Mucosa of stomach (tissue), 1 donor: ENCODE measurements at regions not wholly inside any gene's neighbourhood (a gene's known extent, or its start where the extent isn't known, plus 50 kb on each side); places are given as distances from the start of the nearest gene placed in this dataset.
"Not testable (repeated sequence)": the region's sequence is repeated elsewhere in the genome, so short reads cannot be mapped to it uniquely, and the experiment has no call there.

Experiments used
- H3K27me3 ChIP-seq: one replicate; pipeline ENCODE4 v1.7.0; 2013; ENCODE audit warnings: mild to moderate bottlenecking, low read length; ENCODE audit not compliant: control insufficient read depth, insufficient read depth
- H3K36me3 ChIP-seq: one replicate; pipeline ENCODE4 v1.7.0; 2013; ENCODE audit warnings: low read length; ENCODE audit not compliant: control insufficient read depth, insufficient read depth
- H3K4me1 ChIP-seq: one replicate; pipeline ENCODE4 v1.7.0; 2013; ENCODE audit warnings: mild to moderate bottlenecking, low read length; ENCODE audit not compliant: control insufficient read depth, insufficient read depth
- H3K4me3 ChIP-seq: one replicate; pipeline ENCODE4 v1.7.0; 2013; ENCODE audit warnings: low read length
- H3K9ac ChIP-seq: one replicate; pipeline ENCODE4 v1.7.0; 2013; ENCODE audit warnings: mild to moderate bottlenecking, low read length, moderate library complexity
- H3K9me3 ChIP-seq: one replicate; pipeline ENCODE4 v1.7.0; 2013; ENCODE audit warnings: mild to moderate bottlenecking, low read length, moderate library complexity; ENCODE audit not compliant: control insufficient read depth
- donor health status: Pancreatic carcinoma.

DNA sequence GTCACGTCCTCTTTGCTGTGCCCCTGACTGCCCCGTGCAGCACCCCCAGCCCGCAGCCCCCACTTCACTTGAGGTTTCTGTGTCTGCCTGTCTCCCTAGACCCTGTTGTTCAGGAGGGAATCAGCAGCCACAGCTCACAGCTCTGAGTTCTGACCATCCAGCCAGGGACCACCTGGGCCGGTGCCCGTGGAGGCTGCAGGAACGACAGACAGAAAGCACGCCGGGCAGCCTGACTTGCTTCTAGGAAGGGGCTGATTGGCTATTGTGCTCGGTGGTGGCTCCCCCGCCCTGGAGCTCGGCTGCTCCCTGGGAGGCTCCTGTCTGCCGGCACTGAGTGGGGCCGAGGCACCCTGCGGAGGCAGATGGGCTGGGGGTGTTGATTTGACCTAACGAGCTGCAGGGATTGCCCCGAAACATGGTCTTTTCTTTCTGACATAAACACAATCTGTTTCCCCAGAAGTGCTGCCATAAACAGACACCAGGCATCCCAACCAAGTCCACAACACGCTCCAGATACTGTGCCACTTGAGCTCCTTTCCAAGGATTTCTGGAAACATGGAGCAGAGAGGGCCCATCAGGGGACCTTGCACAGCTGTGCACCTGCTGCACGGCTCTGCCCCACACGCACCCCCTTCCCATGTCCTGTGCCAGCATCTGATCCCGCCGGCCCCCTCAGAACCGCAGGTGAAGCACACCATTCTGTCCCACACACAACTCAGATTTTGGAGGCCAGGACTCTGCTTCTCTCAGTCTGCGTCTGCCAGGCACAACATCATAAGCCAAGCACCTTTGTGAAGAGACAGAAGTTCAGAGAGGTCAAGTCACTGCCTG lies 855.9 kb downstream of the TBC1D22A start:
- H3K9ac ChIP-seq = no peak overlapping the region
- H3K4me3 ChIP-seq = no peak overlapping the region
- H3K36me3 ChIP-seq = no peaks in the 10 kb centered on the region
- no peaks in the 10 kb centered on the region for H3K27me3 ChIP-seq
- H3K4me1 ChIP-seq = no peaks in the 10 kb centered on the region
- no peaks in the 10 kb centered on the region for H3K9me3 ChIP-seq

DNA sequence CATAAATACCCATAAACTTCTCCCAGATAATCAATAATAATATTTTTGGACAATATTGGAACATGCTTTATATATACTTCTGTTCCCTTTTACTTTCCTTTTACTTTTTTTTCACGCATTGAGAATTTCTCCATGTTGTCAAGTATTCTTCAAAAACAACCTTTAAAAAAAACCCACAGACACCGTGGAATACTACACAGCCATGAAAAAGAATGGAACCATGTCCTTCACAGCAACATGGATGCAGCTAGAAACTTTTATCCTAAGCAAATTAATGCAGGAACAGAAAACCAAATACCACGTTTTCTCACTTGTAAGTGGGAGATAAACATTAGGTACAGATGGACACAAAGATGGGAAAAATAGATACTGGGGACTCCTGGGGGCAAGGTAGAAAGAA lies 854.7 kb downstream of the TBC1D22A start:
- H3K9ac ChIP-seq = no peak overlapping the region
- H3K27me3 ChIP-seq = no peaks in the 10 kb centered on the region
- no peaks in the 10 kb centered on the region for H3K9me3 ChIP-seq

DNA sequence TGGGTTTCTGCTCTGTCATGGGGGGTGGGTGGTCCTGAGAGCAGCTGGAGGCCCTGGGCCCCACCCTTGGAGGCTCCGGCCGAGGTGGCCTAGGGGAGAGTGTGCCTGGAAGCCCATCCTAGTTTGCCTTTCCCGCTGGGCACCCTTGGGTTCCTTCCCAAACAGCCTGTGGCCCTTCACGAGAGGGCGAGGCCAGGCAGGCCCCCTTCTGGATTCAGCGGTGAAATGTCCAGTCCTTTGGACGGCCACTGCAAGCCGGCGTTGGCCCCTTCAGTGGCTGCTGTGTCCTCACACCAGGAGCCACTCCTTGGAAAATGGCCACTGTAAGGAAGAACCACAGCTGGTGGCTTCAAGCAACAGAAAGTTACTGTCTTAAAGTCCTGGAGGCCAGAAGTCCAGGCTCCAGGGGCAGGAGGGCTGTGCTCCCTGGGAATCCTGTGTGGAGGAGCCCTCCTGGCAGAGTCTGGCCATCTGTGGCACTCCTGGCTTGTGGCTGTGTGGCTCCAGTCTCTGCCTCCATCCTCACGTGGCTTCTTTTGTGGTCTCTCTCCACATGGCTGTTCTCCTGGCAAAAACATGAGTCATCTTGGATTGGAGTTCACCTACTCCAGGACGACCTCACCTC lies 854.1 kb downstream of the TBC1D22A start:
- H3K27me3 ChIP-seq = no peaks in the 10 kb centered on the region
- no peak overlapping the region for H3K4me3 ChIP-seq
- H3K4me1 ChIP-seq = no peaks in the 10 kb centered on the region
- no peaks in the 10 kb centered on the region for H3K9me3 ChIP-seq
- no peaks in the 10 kb centered on the region for H3K36me3 ChIP-seq
- no peak overlapping the region for H3K9ac ChIP-seq

More for the DNA sequence above, 854.7 kb downstream of the TBC1D22A start:
- no peaks in the 10 kb centered on the region for H3K36me3 ChIP-seq
- H3K4me1 ChIP-seq = no peaks in the 10 kb centered on the region
- H3K4me3 ChIP-seq = no peak overlapping the region

DNA sequence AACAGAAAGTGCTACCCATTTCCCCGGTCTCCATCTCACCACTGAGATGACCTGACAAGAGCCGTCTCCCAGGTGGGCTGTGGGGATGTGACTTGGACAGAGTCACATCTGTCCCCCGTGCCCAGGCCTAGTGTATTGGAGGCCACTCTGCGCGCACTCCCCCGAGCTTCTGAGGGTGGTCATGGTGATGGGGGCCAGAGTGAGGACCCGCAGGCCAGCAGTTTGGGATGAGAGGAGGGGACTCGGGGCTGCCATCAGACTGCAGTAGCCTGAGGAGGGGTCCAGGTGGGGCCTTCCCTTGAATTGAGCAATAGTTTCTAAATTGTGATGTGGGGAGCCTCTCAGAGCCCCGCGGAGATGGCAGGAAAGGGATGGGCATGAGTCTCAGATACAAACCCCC lies 852.6 kb downstream of the TBC1D22A start:
- H3K9me3 ChIP-seq = no peaks in the 10 kb centered on the region
- H3K9ac ChIP-seq = no peak overlapping the region
- no peaks in the 10 kb centered on the region for H3K27me3 ChIP-seq
- no peak overlapping the region for H3K4me3 ChIP-seq
- no peaks in the 10 kb centered on the region for H3K4me1 ChIP-seq
- no peaks in the 10 kb centered on the region for H3K36me3 ChIP-seq

DNA sequence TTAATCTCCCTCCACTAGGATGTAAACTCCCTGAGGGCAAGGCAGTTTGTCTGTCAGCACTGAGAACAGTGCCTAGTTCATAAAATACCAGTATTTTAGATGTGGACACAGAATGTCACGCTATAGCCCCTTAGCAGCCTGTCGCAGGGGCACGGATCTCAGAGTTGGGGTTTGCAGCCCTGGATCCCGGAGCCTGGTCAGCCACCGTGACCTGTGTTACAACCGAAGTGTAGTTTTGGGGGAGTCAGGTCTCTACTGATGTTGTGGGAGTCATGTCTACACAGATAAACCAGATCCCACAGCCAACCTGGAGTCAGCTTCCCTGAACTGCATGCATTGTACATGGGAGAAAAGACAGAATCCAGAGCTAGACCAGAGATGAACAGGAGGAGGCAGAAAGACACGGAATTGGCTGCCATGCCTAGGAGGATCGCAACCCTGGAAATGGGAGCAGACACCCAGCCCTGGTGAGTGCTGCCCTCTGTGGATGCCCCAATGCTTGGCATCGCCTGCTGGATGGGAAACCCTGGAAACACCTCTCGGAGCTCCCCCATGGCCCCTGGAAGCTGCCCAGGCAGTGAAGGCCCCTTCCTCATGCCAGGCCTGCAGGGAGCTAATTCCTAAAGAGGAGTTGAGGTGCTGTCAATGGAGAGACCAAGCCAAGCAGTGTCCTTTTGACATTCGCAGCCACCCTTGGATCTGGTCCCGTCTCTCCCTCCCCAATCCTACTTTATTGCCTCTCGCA lies 851.3 kb downstream of the TBC1D22A start:
- no peak overlapping the region for H3K9ac ChIP-seq
- no peaks in the 10 kb centered on the region for H3K4me1 ChIP-seq
- no peaks in the 10 kb centered on the region for H3K9me3 ChIP-seq
- H3K4me3 ChIP-seq = no peak overlapping the region
- H3K36me3 ChIP-seq = no peaks in the 10 kb centered on the region
- no peaks in the 10 kb centered on the region for H3K27me3 ChIP-seq

DNA sequence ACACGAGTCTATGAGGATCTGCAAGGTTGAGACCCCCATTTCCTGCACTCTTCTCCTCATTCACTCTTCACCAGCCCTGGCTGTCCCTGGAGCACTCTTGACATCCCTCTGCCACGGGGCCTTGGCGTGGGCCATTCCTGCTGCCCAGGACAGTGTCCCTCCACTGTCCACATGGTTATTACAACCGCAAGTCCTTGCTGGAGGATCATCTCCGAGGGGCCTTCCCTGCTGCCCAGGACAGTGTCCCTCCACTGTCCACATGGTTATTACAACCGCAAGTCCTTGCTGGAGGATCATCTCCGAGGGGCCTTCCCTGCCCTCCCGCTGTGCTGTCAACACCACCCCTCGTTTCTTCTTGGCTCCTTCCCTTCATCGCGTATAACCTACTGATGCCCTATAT lies 850.7 kb downstream of the TBC1D22A start:
- H3K9ac ChIP-seq, H3K9me3 ChIP-seq, H3K36me3 ChIP-seq, H3K4me1 ChIP-seq, H3K4me3 ChIP-seq, H3K27me3 ChIP-seq: not testable (repeated sequence)

DNA sequence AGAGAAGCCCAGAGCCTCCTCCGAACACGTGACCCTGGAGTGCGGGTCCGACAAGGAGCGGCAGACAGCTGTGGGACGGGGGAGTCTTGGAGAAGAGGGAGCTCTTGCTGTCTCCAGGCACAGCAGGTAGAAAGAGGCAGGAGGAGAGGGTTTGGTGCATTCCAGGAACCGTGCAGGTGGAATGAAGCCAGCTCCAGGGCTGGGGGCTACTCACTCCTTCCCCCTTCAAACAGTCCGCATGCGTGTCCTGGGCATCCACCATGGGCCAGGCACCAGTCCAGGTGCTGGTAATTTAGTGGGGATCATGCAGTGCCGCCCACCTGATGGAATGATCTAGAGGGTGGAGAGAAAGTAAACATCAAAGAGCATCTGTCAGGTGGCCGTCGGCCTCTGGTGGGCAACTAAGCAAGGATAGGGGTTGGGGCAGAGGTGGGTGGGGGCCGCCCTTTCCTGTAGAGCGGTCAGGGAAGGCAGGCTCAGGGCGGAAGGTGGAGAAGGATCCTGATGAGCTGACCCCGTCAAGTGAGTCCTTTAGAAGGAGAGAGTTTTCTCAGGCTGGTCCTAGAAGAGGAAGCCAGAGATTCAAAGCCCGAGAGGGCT lies 850.0 kb downstream of the TBC1D22A start:
- no peaks in the 10 kb centered on the region for H3K9me3 ChIP-seq
- no peak overlapping the region for H3K4me3 ChIP-seq
- no peak overlapping the region for H3K9ac ChIP-seq
- H3K4me1 ChIP-seq = no peaks in the 10 kb centered on the region
- no peaks in the 10 kb centered on the region for H3K27me3 ChIP-seq
- no peaks in the 10 kb centered on the region for H3K36me3 ChIP-seq

DNA sequence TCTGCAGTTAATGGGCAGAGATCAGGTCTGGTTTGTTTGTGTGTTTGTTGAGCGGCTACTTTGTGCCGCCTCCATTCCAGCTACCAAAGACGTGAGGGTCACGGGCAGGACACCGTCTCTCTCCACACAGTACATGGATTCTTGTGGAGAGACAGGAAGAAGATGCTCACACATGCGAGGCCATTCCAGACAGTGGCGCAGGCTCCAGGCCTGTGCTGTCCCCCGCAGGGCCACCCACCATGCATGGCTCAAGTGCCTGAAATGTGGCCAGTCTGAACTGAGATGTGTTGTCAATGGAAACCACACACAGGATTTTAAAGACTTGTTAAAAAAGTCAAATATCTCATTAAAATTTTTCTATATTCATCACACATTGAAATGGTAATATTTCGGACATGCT lies 848.3 kb downstream of the TBC1D22A start:
- Histone ChIP-seq H3K27me3 (no peaks in the 10 kb centered on the region), H3K4me3 (no peak overlapping the region), H3K9me3 (no peaks in the 10 kb centered on the region), H3K4me1 (no peaks in the 10 kb centered on the region), H3K9ac (no peak overlapping the region), H3K36me3 (no peaks in the 10 kb centered on the region)

DNA sequence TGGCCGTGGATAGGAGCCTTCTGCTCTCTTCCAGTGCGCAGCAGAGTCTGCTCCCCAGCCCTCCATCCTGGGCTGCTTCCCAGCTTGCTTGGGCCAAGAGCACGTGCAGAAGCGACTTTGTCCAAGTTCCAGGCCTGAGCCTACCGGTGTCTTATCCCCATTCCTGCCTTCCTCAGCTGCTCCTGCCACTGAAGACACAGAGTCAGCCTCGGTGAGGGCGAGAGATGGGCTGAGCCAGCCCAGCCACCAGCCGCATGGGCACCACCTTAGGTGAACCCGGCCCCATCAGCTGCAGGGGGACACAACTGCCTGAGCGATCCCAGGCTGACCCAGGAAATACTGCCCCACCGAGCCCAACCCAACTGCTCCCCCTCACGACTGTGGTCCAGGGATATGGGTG lies 847.8 kb downstream of the TBC1D22A start:
- no peak overlapping the region for H3K4me3 ChIP-seq
- H3K9ac ChIP-seq = no peak overlapping the region
- no peaks in the 10 kb centered on the region for H3K36me3 ChIP-seq
- no peaks in the 10 kb centered on the region for H3K27me3 ChIP-seq
- no peaks in the 10 kb centered on the region for H3K9me3 ChIP-seq
- no peaks in the 10 kb centered on the region for H3K4me1 ChIP-seq

DNA sequence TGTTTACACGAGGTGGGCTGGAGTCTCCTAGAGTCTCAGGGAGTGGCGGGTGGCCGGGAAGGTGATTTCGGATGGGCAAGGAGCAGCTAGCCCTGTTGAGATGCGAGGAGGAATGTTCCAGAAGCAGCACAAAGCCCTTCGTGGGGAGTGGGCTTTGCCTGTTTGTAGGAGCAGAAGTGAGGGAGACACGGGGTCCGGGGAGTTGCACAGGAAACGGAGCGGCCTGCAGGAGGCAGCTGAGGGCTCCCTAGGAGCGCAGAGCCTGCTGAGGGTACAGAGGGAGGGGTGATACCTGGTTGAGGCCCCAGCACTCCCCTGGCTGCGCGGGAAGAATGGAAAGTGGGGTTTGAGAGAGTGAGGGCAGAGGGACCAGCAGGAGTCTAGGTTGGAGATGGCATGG lies 847.2 kb downstream of the TBC1D22A start:
- no peak overlapping the region for H3K9ac ChIP-seq
- H3K9me3 ChIP-seq = no peaks in the 10 kb centered on the region
- no peaks in the 10 kb centered on the region for H3K27me3 ChIP-seq
- no peaks in the 10 kb centered on the region for H3K4me1 ChIP-seq
- H3K4me3 ChIP-seq = no peak overlapping the region
- no peaks in the 10 kb centered on the region for H3K36me3 ChIP-seq

DNA sequence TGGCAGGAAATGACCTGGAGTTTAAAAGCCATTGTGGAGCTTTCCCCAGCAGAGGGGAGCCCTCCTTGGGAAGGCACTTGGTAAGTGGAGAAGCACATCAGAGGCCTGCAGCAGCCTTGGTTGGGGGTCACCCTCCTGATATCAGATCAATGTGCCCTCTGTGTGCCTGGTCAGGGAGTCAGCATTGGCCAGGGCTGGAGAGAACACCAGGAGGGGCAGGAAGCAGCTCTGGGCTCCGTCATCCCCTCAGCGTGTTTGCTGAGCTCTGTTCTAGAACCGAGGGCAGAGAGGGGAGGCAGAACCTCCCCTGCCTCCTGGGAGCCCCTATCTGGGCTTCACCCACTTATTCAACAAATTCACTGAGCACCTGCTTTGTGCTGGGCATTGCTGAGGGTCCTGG lies 846.0 kb downstream of the TBC1D22A start:
- H3K9me3 ChIP-seq = no peaks in the 10 kb centered on the region
- H3K4me1 ChIP-seq = no peaks in the 10 kb centered on the region
- no peak overlapping the region for H3K4me3 ChIP-seq
- no peak overlapping the region for H3K9ac ChIP-seq
- no peaks in the 10 kb centered on the region for H3K27me3 ChIP-seq
- H3K36me3 ChIP-seq = no peaks in the 10 kb centered on the region

DNA sequence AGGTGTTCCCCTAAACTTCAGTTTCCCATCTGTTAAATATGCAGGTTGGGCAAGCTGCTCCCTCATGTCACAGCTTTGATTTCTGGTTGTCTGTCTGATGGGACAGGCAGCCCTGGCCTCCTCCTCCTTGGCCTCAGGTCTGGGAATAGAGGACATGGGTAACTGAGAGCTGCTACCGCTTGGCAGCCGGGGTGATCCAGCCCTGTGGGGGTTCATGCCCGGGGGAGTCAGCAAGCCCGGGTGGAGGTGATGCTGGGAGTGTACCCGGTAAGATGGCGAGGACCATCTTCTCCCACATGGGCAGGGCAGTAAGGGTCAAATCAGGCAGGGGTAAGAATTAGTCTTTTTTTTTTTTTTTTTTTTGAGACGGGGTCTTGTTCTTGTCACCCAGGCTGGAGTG lies 845.0 kb downstream of the TBC1D22A start:
- H3K27me3 ChIP-seq = no peaks in the 10 kb centered on the region
- H3K4me3 ChIP-seq = no peak overlapping the region
- H3K4me1 ChIP-seq = no peaks in the 10 kb centered on the region
- H3K9me3 ChIP-seq = no peaks in the 10 kb centered on the region
- H3K9ac ChIP-seq = no peak overlapping the region
- H3K36me3 ChIP-seq = no peaks in the 10 kb centered on the region
